CD1c-positive myeloid dendritic cell (primary cell): ENCODE measurements at regions not wholly inside any gene's neighbourhood (a gene's known extent, or its start where the extent isn't known, plus 50 kb on each side); places are given as distances from the start of the nearest gene placed in this dataset.

Experiments used
- DNase-seq: peaks from one replicate; pipeline ENCODE4 v3.0.0-alpha.2; 2016; ENCODE audit errors: extremely low spot score

DNA sequence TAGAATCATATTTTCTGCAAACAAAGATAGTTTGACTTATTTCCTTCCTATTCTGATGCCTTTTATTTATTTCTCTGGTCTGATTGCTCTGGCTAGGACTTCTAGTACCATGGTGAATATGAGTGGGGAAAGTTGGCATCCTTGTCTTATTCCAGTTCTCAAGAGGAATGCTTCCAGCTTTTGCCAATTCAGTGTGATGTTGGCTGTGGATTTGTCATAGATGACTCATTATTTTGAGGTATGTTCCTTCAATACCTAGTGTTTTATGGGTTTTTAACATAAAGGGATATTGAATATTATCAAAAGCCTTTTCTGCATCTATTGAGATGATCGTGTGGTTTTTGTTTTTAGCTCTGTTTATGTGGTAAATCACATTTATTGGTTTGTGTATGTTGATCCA, 139.4 kb upstream of the CNTN1 start:
- no peak for DNase-seq

DNA sequence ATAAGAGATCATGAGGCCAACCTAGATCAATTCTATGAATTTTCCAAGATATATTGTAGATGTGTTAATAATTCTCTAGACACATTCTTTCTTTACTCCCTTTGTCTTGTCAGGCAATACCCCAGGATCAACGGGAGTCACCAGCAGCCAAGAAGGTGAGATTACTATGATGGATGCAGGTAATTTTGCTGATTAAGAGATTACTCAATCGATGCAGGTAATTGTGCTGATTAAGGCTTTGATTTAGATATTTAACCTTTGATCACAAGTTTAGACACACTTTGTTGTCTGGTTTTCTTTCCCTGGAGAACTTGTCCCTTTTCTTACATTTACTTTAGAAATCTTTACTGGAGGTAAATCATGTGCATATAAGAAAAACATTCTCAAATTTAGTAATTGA, 134.3 kb upstream of the CNTN1 start:
- no peak for DNase-seq

GRCh38 chr12:40559865-40560264, 132.4 kb upstream of the CNTN1 start:
- no peak for DNase-seq

DNA sequence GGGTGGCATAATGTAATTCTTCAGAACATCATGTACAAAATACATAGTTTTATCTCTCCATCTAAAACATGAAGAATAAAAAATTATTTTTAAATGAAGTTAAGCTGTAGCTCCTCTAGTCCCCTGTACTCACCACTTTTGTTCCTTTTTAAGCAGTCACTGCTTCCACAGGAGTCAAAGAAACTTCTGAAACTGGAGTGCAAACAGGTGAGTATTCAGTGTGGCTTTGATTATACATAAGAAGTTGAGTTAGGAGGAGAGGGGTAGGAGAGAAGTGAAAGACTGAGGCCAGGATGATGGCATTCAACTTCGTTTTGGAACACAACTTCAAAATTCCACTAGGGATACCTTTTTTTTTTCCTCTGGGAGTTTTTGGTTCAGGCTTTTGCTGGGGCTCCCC, 131.4 kb upstream of the CNTN1 start:
- DNase-seq, result no peak

GRCh38 chr12:40561395-40561966, 130.8 kb upstream of the CNTN1 start:
- no peak for DNase-seq

GRCh38 chr12:40565029-40565633, 127.1 kb upstream of the CNTN1 start:
- DNase-seq, result no peak

- no peak for DNase-seq
Measured at GRCh38 chr12:40566271-40566670, 126.0 kb upstream of the CNTN1 start.

GRCh38 chr12:40569626-40570179, 122.5 kb upstream of the CNTN1 start:
- DNase-seq, result no peak

DNA sequence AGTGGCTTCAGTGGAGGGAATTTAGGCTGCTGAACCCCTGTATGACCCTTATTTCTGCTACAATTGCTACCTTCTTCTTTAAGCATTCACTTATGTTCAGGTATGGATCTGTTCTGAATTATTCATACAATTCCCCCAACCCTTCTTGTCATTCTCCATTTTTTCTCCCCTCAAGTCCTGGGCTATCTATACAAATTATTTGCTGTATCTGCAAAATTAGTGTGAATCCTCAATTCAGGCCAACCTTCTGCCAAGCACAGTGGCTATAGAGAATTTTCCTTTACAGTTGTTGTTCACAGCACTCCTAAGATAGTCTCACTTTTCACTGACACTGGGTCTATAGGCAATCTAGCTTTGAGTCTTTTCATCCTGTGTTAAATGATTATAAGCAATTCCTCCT, 119.2 kb upstream of the CNTN1 start:
- DNase-seq, result no peak

GRCh38 chr12:40575987-40576386, 116.3 kb upstream of the CNTN1 start:
- DNase-seq, result no peak

- DNase-seq, result no peak
Measured at GRCh38 chr12:40577834-40578233, 114.4 kb upstream of the CNTN1 start.

GRCh38 chr12:40579687-40580086, 112.6 kb upstream of the CNTN1 start:
- no peak for DNase-seq

DNA sequence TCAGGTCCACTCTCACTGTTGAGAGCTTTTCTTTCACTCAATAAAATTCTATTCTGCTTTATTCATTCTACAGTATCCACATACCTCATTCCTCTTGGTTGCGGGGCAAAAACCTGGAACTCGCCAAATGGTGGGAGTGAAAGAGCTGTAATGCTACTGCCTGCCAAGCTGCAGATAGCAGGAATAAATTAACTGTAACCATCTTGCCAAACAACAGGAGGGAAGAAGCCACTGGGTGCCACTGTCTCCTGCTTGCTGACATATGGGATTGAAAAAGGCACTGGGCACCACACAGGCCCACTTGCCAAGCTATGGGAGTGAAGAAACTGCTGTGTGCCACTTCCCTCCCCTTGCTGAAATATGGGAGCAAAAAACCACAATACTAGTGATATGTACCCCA, 111.9 kb upstream of the CNTN1 start:
- no peak for DNase-seq

DNA sequence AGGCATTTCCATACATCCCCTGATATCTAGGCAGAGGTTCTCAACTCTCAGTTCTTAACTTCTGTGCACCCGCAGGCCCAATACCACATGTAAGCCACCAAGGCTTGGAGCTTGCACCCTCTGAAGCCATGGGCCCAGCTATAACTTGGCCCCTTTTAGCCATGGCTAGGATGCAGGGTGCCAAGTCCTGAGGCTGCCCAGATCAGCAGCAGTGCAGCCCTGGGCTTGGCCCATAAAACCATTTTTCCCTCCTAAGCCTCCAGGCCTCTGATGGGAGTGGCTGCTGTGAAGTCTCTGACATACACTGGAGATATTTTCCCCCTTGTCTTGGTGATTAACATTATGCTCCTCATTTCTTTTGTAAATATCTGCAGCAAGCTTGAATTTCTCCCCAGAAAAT, 110.3 kb upstream of the CNTN1 start:
- DNase-seq, result no peak

DNA sequence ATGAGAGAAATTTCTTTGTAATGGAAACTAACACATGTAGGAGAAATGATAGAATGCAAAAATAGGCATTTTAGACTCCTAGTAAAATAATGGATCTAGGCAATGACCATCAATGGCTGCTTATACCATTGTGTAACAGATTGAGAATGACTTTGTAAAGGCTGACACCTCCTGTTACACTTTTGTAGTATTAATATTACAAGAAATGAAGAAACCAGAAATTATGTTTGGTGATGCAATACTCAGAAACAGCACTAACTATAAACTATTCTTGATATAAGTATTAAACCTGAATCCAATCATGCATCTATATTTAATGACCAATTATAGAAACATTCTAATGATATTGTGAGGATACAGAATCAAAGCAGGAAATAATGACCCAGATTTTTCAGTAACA, 108.5 kb upstream of the CNTN1 start:
- DNase-seq, result no peak

- DNase-seq, result no peak
Measured at GRCh38 chr12:40584763-40585162, 107.5 kb upstream of the CNTN1 start.

DNA sequence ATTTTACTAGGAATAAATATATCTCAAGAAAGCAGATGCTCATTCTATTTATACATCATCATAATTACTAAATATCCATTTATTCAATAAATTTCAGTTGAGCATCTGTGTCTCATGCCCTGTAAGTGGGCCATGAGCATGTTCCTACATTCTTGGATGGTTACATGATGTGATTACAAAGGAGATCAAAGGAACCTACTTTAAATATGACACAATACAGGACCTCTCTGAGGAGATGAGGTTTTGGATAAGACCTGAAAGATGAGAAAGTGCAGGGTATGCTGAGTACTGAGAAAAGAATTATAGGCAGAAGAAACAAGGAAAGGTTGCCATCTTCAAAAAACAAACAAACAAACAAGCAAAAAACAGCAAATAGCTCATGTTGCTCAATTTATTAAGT, 105.4 kb upstream of the CNTN1 start:
- no peak for DNase-seq

DNA sequence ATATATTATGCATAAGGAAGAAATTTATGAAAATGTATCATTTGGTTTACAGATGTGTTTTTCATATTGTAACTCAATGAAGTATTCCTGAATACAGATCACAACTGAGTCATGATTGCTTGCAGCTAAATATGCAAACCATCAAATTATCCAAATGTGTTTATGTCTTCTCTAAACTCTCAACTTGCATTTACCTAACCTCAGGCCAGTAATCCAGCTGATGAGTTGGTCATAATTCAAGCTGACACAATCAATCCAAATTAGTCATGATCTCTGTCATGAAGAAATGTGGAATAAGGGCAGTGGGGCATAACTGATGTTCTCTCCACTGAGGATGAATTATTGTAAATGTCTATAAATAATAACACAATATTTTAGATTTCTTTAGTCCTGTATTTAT, 104.8 kb upstream of the CNTN1 start:
- DNase-seq, result no peak

- no peak for DNase-seq
Measured at GRCh38 chr12:40587970-40588369, 104.3 kb upstream of the CNTN1 start.

- no peak for DNase-seq
Measured at GRCh38 chr12:40597133-40597532, 95.1 kb upstream of the CNTN1 start.

GRCh38 chr12:40598073-40598472, 94.2 kb upstream of the CNTN1 start:
- DNase-seq, result no peak

DNA sequence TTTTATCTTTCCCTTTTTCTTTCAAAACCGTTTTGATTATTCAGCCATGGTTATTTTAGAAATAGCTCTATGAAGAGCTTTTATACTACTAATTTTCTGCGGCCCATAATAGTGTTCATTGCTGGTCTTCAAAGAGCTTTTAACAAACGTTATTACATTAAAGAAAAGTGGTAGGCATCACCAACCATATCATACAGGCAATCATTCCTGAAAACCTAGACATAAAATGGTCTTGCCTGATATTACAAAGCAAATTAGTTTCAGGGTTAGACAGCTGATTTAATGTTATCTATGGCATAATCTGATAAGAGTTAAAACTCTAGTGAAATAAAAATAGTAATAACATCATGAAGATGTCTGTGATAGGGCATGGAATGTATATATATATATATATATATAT, 89.7 kb upstream of the CNTN1 start:
- no peak for DNase-seq

GRCh38 chr12:40614923-40615322, 77.3 kb upstream of the CNTN1 start:
- no peak for DNase-seq

GRCh38 chr12:40615590-40615989, 76.6 kb upstream of the CNTN1 start:
- DNase-seq, result no peak
